ENCODE measurements at regions not wholly inside any gene's neighbourhood (a gene's known extent, or its start where the extent isn't known, plus 50 kb on each side); places are given as distances from the start of the nearest gene placed in this dataset.
A peak's percentile ranks its signal among the peaks of the same experiment; 100 is the strongest.

DNA sequence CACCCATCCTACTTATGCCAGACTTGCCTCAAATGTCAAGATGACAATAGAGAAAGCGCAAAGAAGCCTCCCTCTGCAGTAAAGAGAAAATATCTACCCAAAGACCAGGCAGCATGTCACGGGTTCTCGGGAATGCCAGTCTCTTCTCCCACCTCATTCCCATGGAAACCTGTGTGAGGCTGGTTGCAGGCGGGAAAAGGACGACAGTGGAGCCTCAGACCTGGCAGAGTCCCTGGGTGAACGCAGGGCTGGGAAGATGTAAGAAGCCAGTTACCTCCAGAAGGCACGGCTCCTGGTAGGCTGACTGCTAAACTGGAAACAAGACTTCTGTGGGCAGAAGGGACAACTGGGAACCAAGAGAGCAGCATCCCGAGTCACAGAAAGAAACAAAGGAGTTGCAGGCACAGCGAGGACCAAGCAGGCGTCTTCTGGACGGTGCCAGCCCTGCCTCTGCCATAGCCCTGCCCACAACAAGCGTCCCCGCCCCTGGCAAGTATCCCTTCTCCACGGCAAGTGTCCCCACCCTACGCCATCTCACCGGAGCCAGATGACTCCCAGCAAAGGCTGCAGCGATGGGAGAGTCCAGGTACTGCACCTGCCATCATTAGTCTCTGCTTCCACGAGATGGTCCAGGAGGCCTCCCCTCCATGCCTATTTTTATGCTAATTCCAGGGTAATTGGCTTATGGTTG is 440.8 kb upstream of the MYT1L start:
- DNase-seq (ENCODE audit: low spot score) = no peak

GRCh38 chr2:2769481-2770431 is 438.7 kb upstream of the MYT1L start:
- DNase-seq (ENCODE audit: low spot score) = peak; percentile 48

- DNase-seq (ENCODE audit: low spot score) = no peak
These were observed 437.4 kb upstream of the MYT1L start for GRCh38 chr2:2768476-2768875.

GRCh38 chr2:2767837-2768236 is 436.8 kb upstream of the MYT1L start:
- no peak for DNase-seq (ENCODE audit: low spot score)

DNA sequence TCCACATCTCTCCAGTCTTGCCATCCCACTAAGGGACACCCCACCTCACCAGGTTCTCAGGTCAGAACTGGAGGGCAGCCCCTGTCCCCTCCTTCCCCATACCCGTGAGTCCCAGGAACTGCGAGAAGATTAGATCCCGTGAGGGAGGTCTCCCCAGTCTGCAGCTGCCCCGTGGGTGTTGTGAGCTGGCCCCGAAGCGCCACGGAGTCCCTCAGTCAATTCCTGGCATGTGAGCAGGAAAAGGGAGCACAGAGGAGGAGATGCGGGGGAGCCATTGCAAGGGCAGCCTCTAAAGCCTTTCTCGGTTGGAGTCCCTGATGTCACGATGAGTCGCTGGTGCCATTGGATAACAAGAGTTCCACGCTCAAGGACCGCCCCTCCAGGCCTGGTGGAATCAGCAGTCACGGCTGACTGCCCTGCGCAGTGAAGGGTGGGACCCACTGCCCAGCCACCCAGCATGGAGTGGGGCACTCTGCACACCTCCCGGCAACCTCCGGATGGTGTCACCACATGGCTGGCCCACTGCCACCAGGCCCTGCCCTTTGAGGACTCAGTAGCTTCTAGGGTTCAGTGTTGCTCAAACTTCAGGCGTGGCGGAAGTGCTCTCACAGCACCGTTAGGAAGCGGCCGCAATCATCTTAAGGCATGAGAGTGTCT is 434.9 kb upstream of the MYT1L start:
- no peak for DNase-seq (ENCODE audit: low spot score)

DNA sequence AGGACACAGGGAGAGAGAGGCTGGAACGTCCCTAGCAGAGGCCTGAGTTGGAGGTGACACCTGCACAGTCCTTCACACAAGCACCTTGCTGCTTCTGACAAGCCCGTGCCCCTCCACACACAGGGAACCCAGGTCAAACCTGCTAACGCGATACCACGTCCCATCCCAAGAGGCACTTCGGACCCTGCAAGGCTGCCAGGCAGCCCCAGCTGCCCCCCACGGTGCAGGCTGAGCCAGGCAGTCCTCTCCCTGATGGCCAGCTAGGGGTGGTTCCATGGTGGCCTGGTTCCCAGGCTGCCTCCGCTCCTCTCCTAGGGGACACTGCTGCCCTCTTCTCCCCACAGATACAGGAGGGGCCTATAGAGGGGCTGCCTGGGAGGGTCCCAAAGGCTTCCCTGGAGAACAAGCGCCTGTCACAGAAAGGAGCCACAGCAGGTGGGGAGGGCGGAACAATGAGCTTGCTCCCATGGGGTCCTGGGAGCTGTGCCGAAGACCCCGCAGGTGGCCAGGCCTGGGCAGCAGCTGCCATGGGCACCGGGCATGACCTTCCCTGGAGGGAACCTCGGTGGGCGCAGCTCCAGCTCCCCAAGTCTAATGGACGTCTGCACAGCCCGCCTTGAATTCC is 434.2 kb upstream of the MYT1L start:
- no peak for DNase-seq (ENCODE audit: low spot score)

GRCh38 chr2:2764739-2765138 is 433.7 kb upstream of the MYT1L start:
- DNase-seq (ENCODE audit: low spot score) = no peak

DNA sequence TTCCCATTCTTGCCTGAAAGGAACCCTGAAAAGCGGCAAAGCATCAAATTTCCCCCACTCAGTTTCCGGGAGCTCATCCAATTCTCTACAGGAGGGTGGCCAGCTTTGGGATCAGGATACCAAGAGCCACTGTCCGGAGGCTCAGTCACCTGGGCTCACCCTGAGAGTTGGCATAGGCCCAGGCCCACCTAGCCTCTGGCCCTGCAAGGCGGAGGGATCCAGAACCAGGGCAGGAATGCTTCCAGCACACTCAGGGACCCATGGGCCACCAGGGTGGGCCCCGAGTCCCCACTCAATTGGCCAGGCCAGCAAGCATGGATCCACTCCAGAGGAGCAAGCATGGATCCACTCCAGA is 432.9 kb upstream of the MYT1L start:
- DNase-seq (ENCODE audit: low spot score) = no peak

DNA sequence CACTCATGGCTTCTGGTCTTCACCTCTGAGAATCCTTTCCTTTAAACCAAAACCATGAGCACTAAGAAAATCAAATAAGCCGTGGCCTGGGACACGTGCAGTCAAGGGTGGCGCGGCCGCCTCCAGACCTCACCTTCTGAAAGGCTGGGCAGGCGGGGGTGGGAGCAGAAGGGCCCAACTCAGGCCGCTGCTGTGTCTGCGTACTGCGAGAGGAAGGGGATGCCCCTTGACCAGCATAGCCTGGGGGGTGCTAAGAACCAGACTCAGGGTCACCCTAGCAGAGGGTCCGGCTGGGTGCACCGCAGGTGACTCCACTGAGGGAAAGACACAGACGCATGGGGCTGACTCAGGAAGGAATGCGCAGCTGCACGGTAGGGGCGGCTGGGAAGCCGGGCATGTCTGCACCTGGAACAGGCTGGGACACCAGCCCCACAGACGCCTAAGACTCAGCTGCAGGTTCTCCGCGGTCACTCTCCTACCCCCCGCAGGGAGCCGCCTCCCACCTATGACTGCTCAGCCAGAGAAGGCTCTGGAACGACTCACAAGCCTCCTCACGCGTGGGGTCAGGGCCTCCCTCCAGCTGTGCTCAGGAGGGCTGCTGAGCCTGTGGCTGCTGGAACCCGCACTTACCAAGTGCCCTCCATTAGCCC is 432.4 kb upstream of the MYT1L start:
- peak; percentile 35 for DNase-seq (ENCODE audit: low spot score)

DNA sequence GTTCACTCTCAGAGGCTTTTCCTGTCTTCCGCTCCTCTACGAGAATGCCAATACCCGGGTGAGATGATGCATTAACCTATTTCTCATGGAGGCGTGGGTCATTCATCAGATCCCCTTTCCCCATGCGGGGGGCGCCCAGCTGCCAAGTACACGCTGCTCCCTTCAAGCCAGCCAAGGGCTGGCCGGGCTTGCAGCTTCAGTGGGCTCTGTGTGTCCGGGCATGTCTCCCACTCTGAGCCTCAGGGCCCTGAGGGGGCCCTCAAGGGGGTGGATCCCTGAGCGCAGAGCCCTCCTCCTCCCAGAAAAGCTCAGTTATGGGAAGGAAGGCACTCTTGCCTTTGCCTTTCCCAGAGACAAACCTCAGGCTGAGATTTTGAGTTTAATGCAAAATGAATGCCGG is 431.8 kb upstream of the MYT1L start:
- DNase-seq (ENCODE audit: low spot score) = peak; percentile 83

- DNase-seq (ENCODE audit: low spot score) = peak; percentile 36
These were observed 431.3 kb upstream of the MYT1L start for GRCh38 chr2:2762166-2762908.

- no peak for DNase-seq (ENCODE audit: low spot score)
These were observed 427.8 kb upstream of the MYT1L start for GRCh38 chr2:2758793-2759367.

GRCh38 chr2:2757764-2758163 is 426.7 kb upstream of the MYT1L start:
- no peak for DNase-seq (ENCODE audit: low spot score)

- DNase-seq (ENCODE audit: low spot score) = no peak
These were observed 425.8 kb upstream of the MYT1L start for GRCh38 chr2:2756886-2757285.

DNA sequence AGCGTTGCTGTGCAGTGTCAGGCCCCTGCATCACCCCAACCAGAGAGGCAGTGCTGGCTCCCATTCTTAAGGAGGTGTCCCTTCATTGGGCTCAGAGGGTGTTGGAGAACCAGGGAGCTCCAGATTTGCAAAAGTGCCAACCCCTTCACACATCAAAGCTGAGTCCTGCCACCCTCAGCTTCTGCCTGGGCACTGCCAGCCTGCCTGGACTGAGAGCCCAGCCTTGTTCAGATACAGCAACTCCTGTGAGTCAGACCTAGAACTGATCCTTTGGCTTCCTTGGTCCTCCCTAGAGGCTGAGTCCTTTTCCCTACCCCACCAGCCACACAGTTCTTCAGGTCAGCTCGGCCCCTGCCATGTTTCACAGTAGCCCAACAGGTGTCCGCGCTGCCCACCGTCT is 424.9 kb upstream of the MYT1L start:
- no peak for DNase-seq (ENCODE audit: low spot score)

GRCh38 chr2:2754940-2755339 is 423.9 kb upstream of the MYT1L start:
- DNase-seq (ENCODE audit: low spot score) = no peak

DNA sequence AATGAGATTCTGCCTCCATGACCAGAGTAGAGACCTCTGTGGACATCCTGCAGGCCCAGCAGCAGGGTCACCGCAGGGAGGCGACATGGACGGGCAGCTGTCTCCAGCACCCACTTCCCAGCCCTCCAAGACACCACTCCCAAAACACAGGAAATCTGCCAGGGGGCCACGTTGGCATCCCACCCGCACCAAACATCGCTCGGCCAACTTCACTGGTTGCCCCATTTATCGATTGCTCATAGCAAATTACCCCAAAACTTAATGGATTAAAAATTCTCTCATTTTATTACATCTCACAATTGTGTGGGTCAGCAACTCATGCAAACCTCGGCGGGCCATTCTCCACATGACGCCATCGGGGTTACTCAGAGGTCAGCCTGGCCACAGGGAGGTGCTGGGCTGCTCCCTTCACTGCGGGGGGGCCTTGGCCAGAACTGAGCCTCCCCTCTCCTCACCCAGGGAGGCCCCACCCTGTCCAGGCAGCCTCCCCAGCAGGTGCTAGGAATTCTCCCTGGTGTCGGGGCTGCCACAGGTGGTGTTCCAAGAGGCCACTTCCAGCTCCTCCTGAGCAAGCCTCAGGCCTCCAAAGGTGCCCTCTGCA is 420.7 kb upstream of the MYT1L start:
- no peak for DNase-seq (ENCODE audit: low spot score)

DNA sequence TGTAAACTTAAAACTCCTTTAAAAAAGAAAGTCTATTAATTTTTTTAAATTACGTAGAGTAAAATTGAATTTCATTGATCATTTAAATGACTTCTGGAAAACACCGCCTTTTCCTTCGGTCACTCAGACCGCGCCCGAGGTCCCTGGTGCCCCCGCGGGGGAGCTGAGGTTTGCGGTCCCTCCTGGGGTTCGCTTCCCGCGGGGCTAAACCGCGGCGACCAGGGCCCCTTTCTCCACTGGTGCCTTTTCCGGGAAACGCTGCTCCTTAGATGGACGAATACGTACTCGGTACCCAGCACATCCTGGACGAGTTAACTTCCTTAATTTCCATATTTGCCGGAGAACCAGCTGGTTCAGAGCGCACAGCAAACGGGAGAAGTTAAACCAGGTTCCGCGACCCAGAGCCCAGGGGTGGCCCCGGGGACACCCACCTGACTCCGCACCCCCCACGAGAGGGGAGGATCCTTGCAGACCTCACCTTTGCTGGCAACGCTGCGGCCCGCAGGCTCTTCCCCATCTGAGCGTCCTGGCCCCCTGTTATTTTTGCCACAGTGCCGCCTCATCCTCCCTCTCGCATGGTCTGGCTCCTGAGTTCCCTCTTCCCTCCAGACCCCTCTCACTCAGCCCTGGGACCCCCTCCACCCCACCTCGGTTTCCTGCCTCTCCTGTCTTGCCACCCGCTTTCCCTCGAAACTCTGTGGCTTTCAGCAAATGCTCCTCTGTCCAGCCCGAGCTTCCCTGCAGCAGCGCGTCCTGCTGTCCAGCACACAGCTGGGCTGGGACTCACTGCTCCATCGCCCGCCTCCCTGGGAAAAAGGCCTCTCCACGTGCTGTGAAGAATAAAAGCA is 420.0 kb upstream of the MYT1L start:
- DNase-seq (ENCODE audit: low spot score) = no peak

DNA sequence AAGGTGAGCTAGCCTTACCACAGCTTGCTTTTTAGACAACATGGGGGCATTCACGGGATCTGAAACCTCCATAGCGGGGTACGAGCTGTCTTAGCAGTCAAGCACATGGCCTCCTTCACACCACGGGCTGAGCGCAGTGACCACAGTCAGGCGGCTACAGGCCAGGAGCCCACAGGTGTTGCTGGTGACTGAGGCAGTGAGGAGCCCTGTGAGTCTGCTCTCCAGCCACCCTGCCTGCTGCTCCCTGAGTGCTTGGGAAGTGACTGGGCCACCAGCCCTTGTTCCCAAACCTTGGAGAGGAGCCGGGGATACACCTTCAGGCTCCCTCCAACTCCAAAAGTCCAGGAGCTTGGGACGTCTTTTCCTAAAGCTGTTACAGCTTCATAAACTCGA is 418.1 kb upstream of the MYT1L start:
- DNase-seq (ENCODE audit: low spot score) = no peak
